ENCODE measurements at regions not wholly inside any gene's neighbourhood (a gene's known extent, or its start where the extent isn't known, plus 50 kb on each side); places are given as distances from the start of the nearest gene placed in this dataset.
"Not testable (repeated sequence)": the region's sequence is repeated elsewhere in the genome, so short reads cannot be mapped to it uniquely, and the experiment has no call there.

- peak; percentile 59 for DNase-seq (ENCODE audit: low read depth)
- in situ Hi-C loops (cut with HindIII; ENCODE audit: low pct_unique_long_range_greater_than_20kb, low sequenced_read_pairs), result no loop called here
These were observed 84.7 kb upstream of the LYPLAL1 start for GRCh38 chr1:219088778-219089557.

GRCh38 chr1:219090607-219091006, 83.1 kb upstream of the LYPLAL1 start:
- no peak for DNase-seq (ENCODE audit: low read depth)
- in situ Hi-C loops (cut with HindIII; ENCODE audit: low pct_unique_long_range_greater_than_20kb, low sequenced_read_pairs), result no loop called here

- DNase-seq (ENCODE audit: low read depth), result peak; percentile 7
- in situ Hi-C loops (cut with HindIII; ENCODE audit: low pct_unique_long_range_greater_than_20kb, low sequenced_read_pairs), result no loop called here
These were observed 81.5 kb upstream of the LYPLAL1 start for GRCh38 chr1:219092206-219092605.

GRCh38 chr1:219099307-219099706, 74.4 kb upstream of the LYPLAL1 start:
- DNase-seq (ENCODE audit: low read depth), result no peak
- in situ Hi-C loops (cut with HindIII; ENCODE audit: low pct_unique_long_range_greater_than_20kb, low sequenced_read_pairs), result no loop called here

- no peak for DNase-seq (ENCODE audit: low read depth)
- in situ Hi-C loops (cut with HindIII; ENCODE audit: low pct_unique_long_range_greater_than_20kb, low sequenced_read_pairs), result no loop called here
These were observed 73.6 kb upstream of the LYPLAL1 start for GRCh38 chr1:219100059-219100458.

GRCh38 chr1:219102466-219102865, 71.2 kb upstream of the LYPLAL1 start:
- DNase-seq (ENCODE audit: low read depth); in situ Hi-C loops (cut with HindIII; ENCODE audit: low pct_unique_long_range_greater_than_20kb, low sequenced_read_pairs): not testable (repeated sequence)

- no peak for DNase-seq (ENCODE audit: low read depth)
These were observed 67.8 kb upstream of the LYPLAL1 start for GRCh38 chr1:219105893-219106292.

GRCh38 chr1:219109424-219110018, 64.2 kb upstream of the LYPLAL1 start:
- DNase-seq (ENCODE audit: low read depth), result no peak
- in situ Hi-C loops (cut with HindIII; ENCODE audit: low pct_unique_long_range_greater_than_20kb, low sequenced_read_pairs), result no loop called here

More at GRCh38 chr1:219105893-219106292, 67.8 kb upstream of the LYPLAL1 start:
- in situ Hi-C loops (cut with HindIII; ENCODE audit: low pct_unique_long_range_greater_than_20kb, low sequenced_read_pairs), result no loop called here

GRCh38 chr1:219113261-219113660, 60.4 kb upstream of the LYPLAL1 start:
- DNase-seq (ENCODE audit: low read depth), result no peak
- in situ Hi-C loops (cut with HindIII; ENCODE audit: low pct_unique_long_range_greater_than_20kb, low sequenced_read_pairs), result no loop called here

GRCh38 chr1:219114014-219114413, 59.7 kb upstream of the LYPLAL1 start:
- in situ Hi-C loops (cut with HindIII; ENCODE audit: low pct_unique_long_range_greater_than_20kb, low sequenced_read_pairs), result no loop called here
- DNase-seq (ENCODE audit: low read depth), result no peak

- DNase-seq (ENCODE audit: low read depth), result no peak
- in situ Hi-C loops (cut with HindIII; ENCODE audit: low pct_unique_long_range_greater_than_20kb, low sequenced_read_pairs), result no loop called here
These were observed 53.8 kb upstream of the LYPLAL1 start for GRCh38 chr1:219119839-219120238.

- in situ Hi-C loops (cut with HindIII; ENCODE audit: low pct_unique_long_range_greater_than_20kb, low sequenced_read_pairs), result no loop called here
- DNase-seq (ENCODE audit: low read depth), result no peak
These were observed 52.8 kb upstream of the LYPLAL1 start for GRCh38 chr1:219120624-219121544.

GRCh38 chr1:219121679-219122078, 52.0 kb upstream of the LYPLAL1 start:
- in situ Hi-C loops (cut with HindIII; ENCODE audit: low pct_unique_long_range_greater_than_20kb, low sequenced_read_pairs), result no loop called here
- DNase-seq (ENCODE audit: low read depth), result no peak

GRCh38 chr1:219123036-219123435, 50.6 kb upstream of the LYPLAL1 start:
- in situ Hi-C loops (cut with HindIII; ENCODE audit: low pct_unique_long_range_greater_than_20kb, low sequenced_read_pairs), result no loop called here
- no peak for DNase-seq (ENCODE audit: low read depth)
